HG03095 (cell line): ENCODE measurements at regions not wholly inside any gene's neighbourhood (a gene's known extent, or its start where the extent isn't known, plus 50 kb on each side); places are given as distances from the start of the nearest gene placed in this dataset.

ENCODE experiments used
- ATAC-seq: cut with Tn5 transposase; IDR thresholded peaks from one replicate; pipeline ENCODE4 v1.9.1; 2021; ENCODE audit warnings: moderate library complexity; ENCODE audit not compliant: unreplicated experiment

DNA sequence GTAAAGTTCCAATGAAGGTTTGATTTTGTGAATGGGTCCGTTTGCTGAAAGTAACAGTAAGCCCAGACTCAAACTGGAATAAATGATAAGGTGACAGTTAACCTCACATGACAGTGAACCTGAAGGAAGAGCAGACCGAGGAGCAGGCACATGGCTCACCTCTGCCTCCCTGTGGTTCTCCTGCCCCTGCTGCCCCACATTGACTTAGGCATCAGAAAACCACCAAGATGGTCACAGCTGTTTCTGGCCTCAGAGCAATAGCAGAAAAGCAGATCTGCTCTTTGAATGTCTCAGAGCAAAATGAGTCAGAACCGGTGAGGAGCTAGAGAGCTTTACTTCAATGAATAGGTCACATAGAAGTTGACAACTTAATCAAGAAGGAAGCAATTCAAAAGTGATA lies 487.6 kb downstream of the METTL4 start:
- no peak for ATAC-seq

GRCh38 chr18:2086439-2086838 lies 484.9 kb downstream of the METTL4 start:
- no peak for ATAC-seq

DNA sequence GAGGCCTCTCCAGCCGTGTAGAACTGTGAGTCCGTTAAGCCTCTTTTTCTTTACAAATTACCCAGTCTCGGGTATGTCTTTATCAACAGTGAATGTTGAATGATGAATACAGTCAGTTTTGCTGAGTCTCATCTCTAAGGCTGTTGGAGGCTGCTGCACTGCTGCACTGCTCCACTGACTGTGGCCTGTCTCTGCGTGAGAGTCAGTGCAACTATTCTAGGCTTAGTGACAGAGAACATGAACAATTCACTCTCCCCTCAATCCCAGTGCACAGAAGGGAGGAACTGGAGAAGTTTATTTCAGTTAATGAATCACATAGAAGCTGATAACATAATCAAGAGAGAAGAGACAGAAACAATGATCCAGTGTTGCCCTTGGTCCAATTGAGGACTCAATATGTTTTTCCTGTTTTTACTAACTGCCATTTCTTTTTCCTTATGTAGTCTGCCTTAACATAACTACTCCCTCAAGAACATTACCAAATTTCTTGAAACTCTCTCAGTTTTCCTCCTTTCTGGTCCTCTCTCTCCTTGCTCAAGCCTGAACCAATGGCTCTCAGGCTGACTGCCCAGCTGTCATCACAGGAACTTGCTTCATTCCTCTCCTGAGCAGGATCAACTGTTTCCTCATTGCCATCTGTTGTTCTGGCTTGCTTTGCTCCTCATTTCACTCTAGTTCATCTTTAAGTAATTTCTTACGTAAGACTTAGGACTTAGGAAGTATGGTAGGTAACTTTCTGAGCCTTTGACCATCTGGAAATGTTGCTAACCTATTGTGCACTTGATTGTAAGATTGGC lies 483.2 kb downstream of the METTL4 start:
- no peak for ATAC-seq

DNA sequence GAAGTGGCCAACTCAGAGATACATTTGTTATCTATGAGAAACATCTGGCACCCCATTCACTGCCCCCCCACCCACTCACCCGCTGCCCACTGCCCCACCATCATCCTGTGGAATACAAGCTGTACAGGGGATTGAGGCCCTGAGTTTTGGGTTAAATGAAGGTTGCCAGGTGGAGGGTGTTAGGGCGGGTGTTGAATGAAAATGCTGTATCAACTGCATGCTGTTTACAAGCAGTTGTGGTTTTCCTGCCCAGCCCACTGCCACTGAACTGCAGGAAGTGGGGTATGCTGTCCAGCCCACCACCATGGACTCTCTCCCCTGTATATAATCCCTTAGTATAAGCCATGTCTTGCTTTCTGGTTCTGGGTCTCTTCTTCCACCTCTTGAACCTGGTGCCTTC lies 481.9 kb downstream of the METTL4 start:
- ATAC-seq, result no peak

DNA sequence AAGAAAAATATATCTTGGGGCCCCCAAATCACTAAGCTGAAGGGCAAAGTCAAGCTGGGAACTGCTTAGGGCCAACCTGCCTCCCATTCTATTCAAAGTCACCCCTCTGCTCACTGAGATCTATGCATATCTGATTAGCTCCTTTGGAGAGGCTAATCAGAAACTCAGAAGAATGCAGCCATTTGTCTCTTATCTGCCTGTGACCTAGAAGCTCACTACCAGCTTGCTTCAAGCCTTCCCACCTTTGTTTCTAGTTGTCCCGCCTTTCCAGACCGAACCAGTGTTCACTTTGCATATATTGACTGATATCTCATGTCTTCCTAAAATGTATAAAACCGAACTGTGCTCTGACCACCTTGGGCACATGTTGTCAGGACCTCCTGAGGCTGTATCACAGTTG lies 479.4 kb downstream of the METTL4 start:
- ATAC-seq, result no peak

DNA sequence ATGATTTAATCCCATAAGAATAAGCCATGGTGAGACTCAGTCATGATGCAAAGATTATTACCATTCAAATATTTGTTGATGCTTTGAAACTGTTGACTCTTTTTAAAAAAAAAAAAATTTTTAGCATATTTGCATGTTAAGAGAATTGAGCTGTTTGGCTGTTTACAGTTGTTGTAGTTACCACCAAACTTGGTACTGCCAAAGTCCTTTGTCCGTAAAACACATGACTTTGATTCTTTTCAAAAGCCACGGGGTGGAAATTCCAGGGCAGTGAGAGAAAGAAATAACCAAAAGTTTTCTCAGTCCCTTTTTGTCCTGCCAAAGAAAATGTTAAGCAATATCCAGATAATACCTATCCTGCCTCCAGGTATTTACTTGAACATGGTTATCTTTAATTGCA lies 474.8 kb downstream of the METTL4 start:
- no peak for ATAC-seq

DNA sequence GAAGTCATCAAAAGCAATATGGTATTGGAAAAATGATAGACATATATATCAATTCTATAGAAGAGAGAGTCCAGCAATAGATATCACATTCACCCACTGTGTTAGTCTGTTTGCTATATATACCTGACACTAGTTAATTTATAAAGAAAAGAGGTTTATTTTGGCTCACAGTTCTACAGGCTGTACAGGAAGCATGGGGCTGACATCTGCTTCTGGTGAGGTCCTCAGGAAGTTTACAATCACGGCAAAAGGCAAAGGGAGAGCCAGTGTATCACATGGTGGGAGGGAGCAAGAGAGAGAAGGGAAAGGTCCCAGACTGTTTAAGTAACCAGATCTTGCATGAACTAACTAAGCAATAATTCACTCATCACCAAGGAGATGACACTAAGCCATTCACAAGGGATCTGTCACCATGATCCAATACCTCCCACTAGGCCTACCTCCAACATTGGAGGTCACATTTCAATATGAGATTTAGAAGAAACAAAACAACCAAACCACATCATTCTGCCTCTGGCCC lies 470.6 kb downstream of the METTL4 start:
- ATAC-seq, result no peak

DNA sequence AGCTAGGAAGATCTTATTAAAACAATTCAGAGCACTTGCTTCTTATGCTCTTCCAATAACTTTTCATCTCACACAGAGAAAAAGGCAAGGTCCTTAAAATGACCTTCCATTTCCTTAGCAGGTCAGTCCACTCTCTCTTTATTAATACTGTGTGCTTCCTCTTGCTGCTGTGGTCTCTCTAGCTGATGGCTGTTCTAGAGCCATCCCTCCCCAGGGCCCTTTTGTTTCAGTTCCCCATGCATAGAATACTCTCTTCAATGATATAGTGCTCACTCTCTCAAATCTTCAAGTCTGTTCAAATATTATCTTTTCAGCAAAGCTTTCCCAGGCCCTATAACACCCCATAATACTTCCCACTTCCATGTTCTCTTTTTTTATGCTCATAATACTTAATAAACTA lies 469.3 kb downstream of the METTL4 start:
- peak; percentile 60 for ATAC-seq

GRCh38 chr18:2103299-2103698 lies 468.0 kb downstream of the METTL4 start:
- no peak for ATAC-seq

DNA sequence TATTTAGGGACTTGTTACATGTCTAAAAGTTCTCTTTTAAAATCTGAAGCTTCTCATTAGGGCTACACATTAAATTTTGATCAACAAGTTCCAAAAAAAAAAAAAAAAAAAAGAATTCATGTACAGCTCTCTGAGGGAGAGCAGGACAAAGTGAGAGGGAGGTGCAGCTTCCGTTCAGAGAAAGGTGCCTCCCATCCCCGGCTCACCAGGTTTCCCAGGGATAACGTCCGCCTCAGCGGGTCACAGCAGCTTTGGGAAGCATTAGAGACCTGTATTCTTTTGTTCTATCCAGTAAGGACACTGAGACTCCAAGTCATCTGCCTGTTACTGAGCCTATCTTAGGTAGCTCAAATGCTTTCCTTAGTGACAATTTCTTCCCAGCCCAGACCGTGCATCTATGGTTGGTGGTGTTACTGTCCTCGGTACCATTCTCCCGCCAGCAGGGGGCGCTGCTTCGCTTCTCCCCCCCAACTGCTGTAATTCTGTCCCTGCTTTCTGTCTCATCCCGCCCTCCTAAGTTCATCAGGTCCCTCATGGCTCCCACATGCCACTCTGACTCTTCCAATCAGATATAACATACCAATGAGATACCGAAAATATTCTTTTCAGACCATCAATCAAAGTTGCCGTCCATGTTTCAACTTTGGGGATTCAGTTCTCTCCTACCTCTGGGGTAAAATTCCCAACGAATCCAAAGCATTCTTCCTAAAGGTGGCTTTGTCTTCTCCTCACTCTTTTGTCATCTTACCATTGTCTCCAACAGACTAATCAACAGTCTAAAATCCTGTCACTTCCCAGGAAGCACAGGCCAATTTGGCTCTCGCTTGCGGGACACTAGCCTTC lies 466.5 kb downstream of the METTL4 start:
- peak; percentile 75 for ATAC-seq

GRCh38 chr18:2108591-2108990 lies 462.7 kb downstream of the METTL4 start:
- ATAC-seq, result no peak

DNA sequence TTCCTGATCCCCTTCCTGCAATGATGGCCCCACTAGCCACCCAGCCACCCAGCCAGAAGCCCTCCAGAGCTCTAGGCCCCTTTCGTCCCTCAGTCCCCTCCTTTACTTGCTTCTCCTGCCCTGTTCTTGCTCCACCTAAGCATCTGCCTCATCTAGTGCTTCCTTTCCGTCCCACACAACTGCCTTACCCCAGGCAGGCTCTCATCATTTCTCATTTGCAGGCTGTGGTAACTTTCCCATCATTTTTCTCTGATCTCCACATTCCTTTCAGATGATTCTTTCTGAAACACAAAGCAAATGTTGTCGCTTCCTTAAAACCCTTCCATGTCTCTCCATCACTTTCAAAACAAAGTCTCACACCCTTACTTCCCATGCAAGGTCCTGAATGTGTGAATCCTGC lies 459.8 kb downstream of the METTL4 start:
- ATAC-seq, result no peak

- no peak for ATAC-seq
These were observed 458.8 kb downstream of the METTL4 start for GRCh38 chr18:2112435-2113045.

GRCh38 chr18:2114289-2114688 lies 457.0 kb downstream of the METTL4 start:
- ATAC-seq, result no peak

GRCh38 chr18:2114765-2115164 lies 456.5 kb downstream of the METTL4 start:
- ATAC-seq, result no peak

DNA sequence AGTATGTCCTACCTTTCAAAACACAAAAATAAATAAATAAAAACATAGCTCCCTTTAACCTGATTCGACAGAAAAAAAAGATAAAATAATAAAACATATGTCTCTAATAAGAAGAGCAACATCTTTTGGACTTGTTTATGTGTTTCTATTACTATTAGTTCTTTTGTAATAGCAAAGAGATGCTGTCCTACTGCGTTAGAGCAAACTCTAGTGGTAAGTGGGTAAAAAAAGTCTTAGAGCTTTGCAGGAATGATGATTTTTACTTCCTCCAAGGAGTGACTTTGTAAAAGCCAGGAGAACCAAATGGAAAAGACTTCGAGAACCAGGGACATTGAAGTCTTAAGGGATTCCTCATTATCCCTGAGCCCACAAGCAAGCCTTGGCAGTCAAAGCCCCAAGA lies 450.1 kb downstream of the METTL4 start:
- ATAC-seq, result no peak

GRCh38 chr18:2123077-2123476 lies 448.2 kb downstream of the METTL4 start:
- ATAC-seq, result no peak

- ATAC-seq, result no peak
These were observed 436.9 kb downstream of the METTL4 start for GRCh38 chr18:2134364-2134763.

GRCh38 chr18:2135309-2135708 lies 436.0 kb downstream of the METTL4 start:
- no peak for ATAC-seq

GRCh38 chr18:2138552-2138951 lies 432.8 kb downstream of the METTL4 start:
- no peak for ATAC-seq

GRCh38 chr18:2139691-2140090 lies 431.6 kb downstream of the METTL4 start:
- no peak for ATAC-seq

GRCh38 chr18:2143636-2144035 lies 427.7 kb downstream of the METTL4 start:
- no peak for ATAC-seq
